Neutrophil (primary cell): ENCODE measurements at regions not wholly inside any gene's neighbourhood (a gene's known extent, or its start where the extent isn't known, plus 50 kb on each side); places are given as distances from the start of the nearest gene placed in this dataset.
"Not testable (repeated sequence)": the region's sequence is repeated elsewhere in the genome, so short reads cannot be mapped to it uniquely, and the experiment has no call there.

Experiments used
- H3K27ac ChIP-seq: fragments of 200-600 bp; sonication (generic); 2 replicates; pipeline ENCODE4 v1.5.1; 2016; ENCODE audit warnings: mild to moderate bottlenecking, moderate library complexity
- H3K27me3 ChIP-seq: fragments of 200-600 bp; sonication (generic); 2 replicates; pipeline ENCODE4 v1.6.0; 2016; ENCODE audit warnings: mild to moderate bottlenecking
- H3K36me3 ChIP-seq: fragments of 200-600 bp; sonication (generic); 2 replicates; pipeline ENCODE4 v1.5.1; 2017
- H3K4me1 ChIP-seq, 2 experiments: fragments of 200-600 bp in 1 of 2; sonication (generic) in 1 of 2; 1 replicate in 1 of 2; 2 replicates in 1 of 2; pipeline versions ENCODE4 v1.5.1 to v1.6.1; 2013 to 2016; ENCODE audit warnings: low read depth in 1 of 2, low read length in 1 of 2, mild to moderate bottlenecking in 1 of 2, moderate library complexity in 1 of 2; ENCODE audit not compliant: control insufficient read depth in 1 of 2, insufficient read depth in 1 of 2
- H3K4me3 ChIP-seq, 2 experiments: fragments of 200-600 bp in 1 of 2; sonication (generic) in 1 of 2; 1 replicate in 1 of 2; 2 replicates in 1 of 2; pipeline ENCODE4 v1.5.1; 2013 to 2016; ENCODE audit warnings: low read depth in 1 of 2, low read length in 1 of 2, mild to moderate bottlenecking in 1 of 2, moderate library complexity in 1 of 2
- H3K9me3 ChIP-seq: fragments of 200-600 bp; sonication (generic); 2 replicates; pipeline ENCODE4 v1.5.1; 2016
- CTCF ChIP-seq: fragments of 200-600 bp; sonication (generic); IDR thresholded peaks from 2 replicates; pipeline ENCODE4 v1.5.1; 2016; ENCODE audit warnings: antibody characterized with exemption

GRCh38 chr12:96120359-96121100 is 73.6 kb upstream of the ELK3 start:
- Histone ChIP-seq H3K27ac (no peak overlapping the region), H3K9me3 (no peaks in the 10 kb centered on the region), H3K36me3 (no peaks in the 10 kb centered on the region), H3K4me1 (peaks cover 4 to 9% of the 10 kb centered on the region in 2 experiments), H3K27me3 (no peaks in the 10 kb centered on the region), H3K4me3 (no peak overlapping the region)
- no peak for TF ChIP-seq CTCF

GRCh38 chr12:96121271-96121711 is 72.9 kb upstream of the ELK3 start:
- no peak overlapping the region for H3K27ac ChIP-seq
- H3K4me3 ChIP-seq: no peak overlapping the region
- no peaks in the 10 kb centered on the region for H3K36me3 ChIP-seq
- H3K4me1 ChIP-seq: peaks cover 4 to 9% of the 10 kb centered on the region in 2 experiments
- no peak for TF ChIP-seq CTCF
- no peaks in the 10 kb centered on the region for H3K27me3 ChIP-seq
- H3K9me3 ChIP-seq: no peaks in the 10 kb centered on the region

GRCh38 chr12:96128292-96128691 is 65.9 kb upstream of the ELK3 start:
- not testable (repeated sequence) for H3K9me3 ChIP-seq, H3K36me3 ChIP-seq, H3K27ac ChIP-seq, H3K4me1 ChIP-seq, H3K27me3 ChIP-seq, H3K4me3 ChIP-seq

GRCh38 chr12:96130396-96131059 is 63.6 kb upstream of the ELK3 start:
- Histone ChIP-seq H3K36me3 (no peaks in the 10 kb centered on the region), H3K4me1 (no peaks in the 10 kb centered on the region)

GRCh38 chr12:96131230-96131788 is 62.9 kb upstream of the ELK3 start:
- Histone ChIP-seq H3K9me3 (no peaks in the 10 kb centered on the region), H3K4me3 (no peak overlapping the region), H3K27ac (no peak overlapping the region), H3K4me1 (no peaks in the 10 kb centered on the region), H3K36me3 (no peaks in the 10 kb centered on the region), H3K27me3 (no peaks in the 10 kb centered on the region)
- TF ChIP-seq CTCF: no peak

More at GRCh38 chr12:96130396-96131059, 63.6 kb upstream of the ELK3 start:
- Histone ChIP-seq H3K4me3 (no peak overlapping the region), H3K27ac (no peak overlapping the region), H3K9me3 (no peaks in the 10 kb centered on the region), H3K27me3 (no peaks in the 10 kb centered on the region)
- no peak for TF ChIP-seq CTCF

GRCh38 chr12:96132819-96133218 is 61.4 kb upstream of the ELK3 start:
- TF ChIP-seq CTCF: no peak
- no peak overlapping the region for H3K27ac ChIP-seq
- no peaks in the 10 kb centered on the region for H3K4me1 ChIP-seq
- H3K9me3 ChIP-seq: no peaks in the 10 kb centered on the region
- no peaks in the 10 kb centered on the region for H3K36me3 ChIP-seq
- H3K27me3 ChIP-seq: no peaks in the 10 kb centered on the region
- no peak overlapping the region for H3K4me3 ChIP-seq
